GM18907 (cell line): ENCODE measurements at regions not wholly inside any gene's neighbourhood (a gene's known extent, or its start where the extent isn't known, plus 50 kb on each side); places are given as distances from the start of the nearest gene placed in this dataset.

ENCODE experiments used
- ATAC-seq: cut with Tn5 transposase; IDR thresholded peaks from one replicate; pipeline ENCODE4 v1.9.1; 2021; ENCODE audit warnings: mild to moderate bottlenecking, moderate library complexity; ENCODE audit not compliant: unreplicated experiment

GRCh38 chr10:83233691-83234090 is 905.6 kb upstream of the GHITM start:
- no peak for ATAC-seq

- no peak for ATAC-seq
Measured at GRCh38 chr10:83248106-83248631, 891.1 kb upstream of the GHITM start.

- ATAC-seq: no peak
Measured at GRCh38 chr10:83250396-83250795, 888.9 kb upstream of the GHITM start.

- no peak for ATAC-seq
Measured at GRCh38 chr10:83252169-83252568, 887.1 kb upstream of the GHITM start.

GRCh38 chr10:83252596-83252995 is 886.7 kb upstream of the GHITM start:
- ATAC-seq: no peak

GRCh38 chr10:83253011-83253671 is 886.2 kb upstream of the GHITM start:
- ATAC-seq: no peak

GRCh38 chr10:83254698-83255097 is 884.6 kb upstream of the GHITM start:
- no peak for ATAC-seq

GRCh38 chr10:83262434-83262833 is 876.9 kb upstream of the GHITM start:
- ATAC-seq: no peak

GRCh38 chr10:83272666-83273434 is 866.5 kb upstream of the GHITM start:
- ATAC-seq: no peak

GRCh38 chr10:83274088-83274487 is 865.2 kb upstream of the GHITM start:
- ATAC-seq: no peak

- no peak for ATAC-seq
Measured at GRCh38 chr10:83276971-83277370, 862.3 kb upstream of the GHITM start.

GRCh38 chr10:83283151-83283550 is 856.2 kb upstream of the GHITM start:
- ATAC-seq: no peak

- no peak for ATAC-seq
Measured at GRCh38 chr10:83287374-83287773, 851.9 kb upstream of the GHITM start.

- ATAC-seq: no peak
Measured at GRCh38 chr10:83289373-83289772, 849.9 kb upstream of the GHITM start.

GRCh38 chr10:83289948-83290347 is 849.4 kb upstream of the GHITM start:
- ATAC-seq: no peak

GRCh38 chr10:83301732-83302131 is 837.6 kb upstream of the GHITM start:
- ATAC-seq: no peak

- no peak for ATAC-seq
Measured at GRCh38 chr10:83302623-83303022, 836.7 kb upstream of the GHITM start.

- no peak for ATAC-seq
Measured at GRCh38 chr10:83310688-83311087, 828.6 kb upstream of the GHITM start.

GRCh38 chr10:83312570-83312969 is 826.7 kb upstream of the GHITM start:
- ATAC-seq: no peak

- no peak for ATAC-seq
Measured at GRCh38 chr10:83332690-83333089, 806.6 kb upstream of the GHITM start.

- no peak for ATAC-seq
Measured at GRCh38 chr10:83333566-83333965, 805.7 kb upstream of the GHITM start.

- no peak for ATAC-seq
Measured at GRCh38 chr10:83343676-83344075, 795.6 kb upstream of the GHITM start.
